SU-DHL-6 (cell line): ENCODE measurements at regions not wholly inside any gene's neighbourhood (a gene's known extent, or its start where the extent isn't known, plus 50 kb on each side); places are given as distances from the start of the nearest gene placed in this dataset.

Experiments used
- CTCF ChIP-seq: fragments of 200-600 bp; sonication (generic); IDR thresholded peaks from one replicate; pipeline ENCODE4 v1.5.1; 2017; ENCODE audit warnings: antibody characterized with exemption, mild to moderate bottlenecking, low read length, moderate library complexity; ENCODE audit not compliant: insufficient read depth, poor library complexity, severe bottlenecking
- EZH2phosphoT487 ChIP-seq: fragments of 200-600 bp; sonication (generic), shearing (Covaris generic); conservative IDR thresholded peaks from 2 replicates; pipeline ENCODE4 v1.6.1; 2018; ENCODE audit warnings: mild to moderate bottlenecking, antibody characterized with exemption, low read length, moderate library complexity, mixed read lengths

- TF ChIP-seq CTCF, result no peak
- no peak for TF ChIP-seq EZH2phosphoT487
Measured at GRCh38 chr9:99753436-99753835, 68.2 kb upstream of the NR4A3 start.
